Neural progenitor cell (in vitro differentiated cells): ENCODE measurements at regions not wholly inside any gene's neighbourhood (a gene's known extent, or its start where the extent isn't known, plus 50 kb on each side); places are given as distances from the start of the nearest gene placed in this dataset.

Source experiments
- EZH2 ChIP-seq: fragments of 200-600 bp; sonication (generic); IDR thresholded peaks from 2 replicates; pipeline ENCODE4 v1.6.1; 2017; ENCODE audit warnings: antibody characterized with exemption, mild to moderate bottlenecking, moderate library complexity
- EZH2phosphoT487 ChIP-seq: fragments of 200-600 bp; sonication (generic); IDR thresholded peaks from 2 replicates; pipeline ENCODE4 v1.6.1; 2017; ENCODE audit warnings: antibody characterized with exemption
- TF ChIP-seq, protein P1 (sequence below): fragments of 200-600 bp; sonication (generic); IDR thresholded peaks from 2 replicates; pipeline ENCODE4 v1.5.1; 2017; ENCODE audit warnings: antibody characterized with exemption, mild to moderate bottlenecking

DNA sequence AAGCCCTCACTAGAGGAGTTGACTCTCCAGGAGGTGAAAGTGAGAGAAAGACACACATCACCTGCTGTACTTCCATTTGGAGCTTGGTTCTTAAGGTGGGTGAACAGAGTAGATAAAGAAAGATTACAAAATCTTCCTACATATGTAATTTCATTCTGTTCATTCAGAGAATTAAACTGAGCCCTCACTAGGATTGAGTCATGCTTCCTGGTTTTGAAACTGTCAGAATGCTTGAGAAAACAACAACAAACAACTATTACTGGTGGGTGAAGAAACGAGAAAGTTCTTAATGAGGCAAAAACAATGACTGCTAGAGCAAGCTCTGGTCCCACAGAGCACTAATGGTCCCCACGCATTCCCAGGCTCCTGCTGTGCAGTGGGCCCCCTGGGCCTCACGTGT lies 841.7 kb downstream of the VRK1 start:
- TF ChIP-seq, protein P1, sequence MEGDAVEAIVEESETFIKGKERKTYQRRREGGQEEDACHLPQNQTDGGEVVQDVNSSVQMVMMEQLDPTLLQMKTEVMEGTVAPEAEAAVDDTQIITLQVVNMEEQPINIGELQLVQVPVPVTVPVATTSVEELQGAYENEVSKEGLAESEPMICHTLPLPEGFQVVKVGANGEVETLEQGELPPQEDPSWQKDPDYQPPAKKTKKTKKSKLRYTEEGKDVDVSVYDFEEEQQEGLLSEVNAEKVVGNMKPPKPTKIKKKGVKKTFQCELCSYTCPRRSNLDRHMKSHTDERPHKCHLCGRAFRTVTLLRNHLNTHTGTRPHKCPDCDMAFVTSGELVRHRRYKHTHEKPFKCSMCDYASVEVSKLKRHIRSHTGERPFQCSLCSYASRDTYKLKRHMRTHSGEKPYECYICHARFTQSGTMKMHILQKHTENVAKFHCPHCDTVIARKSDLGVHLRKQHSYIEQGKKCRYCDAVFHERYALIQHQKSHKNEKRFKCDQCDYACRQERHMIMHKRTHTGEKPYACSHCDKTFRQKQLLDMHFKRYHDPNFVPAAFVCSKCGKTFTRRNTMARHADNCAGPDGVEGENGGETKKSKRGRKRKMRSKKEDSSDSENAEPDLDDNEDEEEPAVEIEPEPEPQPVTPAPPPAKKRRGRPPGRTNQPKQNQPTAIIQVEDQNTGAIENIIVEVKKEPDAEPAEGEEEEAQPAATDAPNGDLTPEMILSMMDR, result no peak
- TF ChIP-seq EZH2 (no peak), EZH2phosphoT487 (no peak)
